ENCODE measurements at regions not wholly inside any gene's neighbourhood (a gene's known extent, or its start where the extent isn't known, plus 50 kb on each side); places are given as distances from the start of the nearest gene placed in this dataset.

DNA sequence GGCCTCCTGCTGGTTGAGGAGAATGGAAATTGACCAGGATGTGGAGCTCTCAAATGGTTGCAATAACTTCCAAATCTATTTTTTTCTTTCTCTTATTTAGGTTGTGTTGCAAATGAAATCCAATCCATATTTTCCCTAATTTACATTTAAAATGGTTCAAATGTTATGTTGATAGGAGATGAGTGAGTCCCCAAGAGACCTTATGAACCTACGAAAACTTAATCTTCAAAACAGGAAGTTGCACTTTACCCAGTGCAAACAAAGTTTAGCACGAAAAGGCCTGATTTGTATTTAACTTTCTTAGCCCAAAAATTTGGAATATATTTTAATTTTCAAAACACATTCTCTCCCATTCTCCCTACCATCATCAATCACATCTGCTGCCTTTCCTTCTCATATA lies 59.3 kb upstream of the NDP start:
- intact Hi-C loops (cut with micrococcal nuclease), result no loop called here
- TF ChIP-seq EZH2 (IDR thresholded peaks at IDR 0.05; ENCODE audit: low read length, unreplicated experiment), result no peak
- TF ChIP-seq, protein P1, sequence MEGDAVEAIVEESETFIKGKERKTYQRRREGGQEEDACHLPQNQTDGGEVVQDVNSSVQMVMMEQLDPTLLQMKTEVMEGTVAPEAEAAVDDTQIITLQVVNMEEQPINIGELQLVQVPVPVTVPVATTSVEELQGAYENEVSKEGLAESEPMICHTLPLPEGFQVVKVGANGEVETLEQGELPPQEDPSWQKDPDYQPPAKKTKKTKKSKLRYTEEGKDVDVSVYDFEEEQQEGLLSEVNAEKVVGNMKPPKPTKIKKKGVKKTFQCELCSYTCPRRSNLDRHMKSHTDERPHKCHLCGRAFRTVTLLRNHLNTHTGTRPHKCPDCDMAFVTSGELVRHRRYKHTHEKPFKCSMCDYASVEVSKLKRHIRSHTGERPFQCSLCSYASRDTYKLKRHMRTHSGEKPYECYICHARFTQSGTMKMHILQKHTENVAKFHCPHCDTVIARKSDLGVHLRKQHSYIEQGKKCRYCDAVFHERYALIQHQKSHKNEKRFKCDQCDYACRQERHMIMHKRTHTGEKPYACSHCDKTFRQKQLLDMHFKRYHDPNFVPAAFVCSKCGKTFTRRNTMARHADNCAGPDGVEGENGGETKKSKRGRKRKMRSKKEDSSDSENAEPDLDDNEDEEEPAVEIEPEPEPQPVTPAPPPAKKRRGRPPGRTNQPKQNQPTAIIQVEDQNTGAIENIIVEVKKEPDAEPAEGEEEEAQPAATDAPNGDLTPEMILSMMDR (conservative IDR thresholded peaks at IDR 0.05; ENCODE audit: low read depth, low read length), result no peak
- no peak for TF ChIP-seq EZH2phosphoT487 (IDR thresholded peaks at IDR 0.05; ENCODE audit: borderline replicate concordance, low read length)
- Histone ChIP-seq H3K27ac (ENCODE audit: low read length) (no peak overlapping the region), H3K9me2 (replicated peaks; ENCODE audit: low read length) (no peaks in the 10 kb centered on the region), H3K36me3 (ENCODE audit: low read depth, low read length) (no peaks in the 10 kb centered on the region), H3K4me1 (ENCODE audit: insufficient read depth, low read length) (no peaks in the 10 kb centered on the region), H2AFZ (ENCODE audit: low read length) (no peak overlapping the region), H4K20me1 (ENCODE audit: low read length) (no peaks in the 10 kb centered on the region), H3K4me3 (ENCODE audit: low read length) (no peak overlapping the region), H3F3A (ENCODE audit: low read length, unreplicated experiment) (no peaks in the 10 kb centered on the region), H3K4me2 (ENCODE audit: low read length) (no peak overlapping the region), H3K79me2 (ENCODE audit: low read length) (no peaks in the 10 kb centered on the region), H3K27me3 (ENCODE audit: low read length) (no peaks in the 10 kb centered on the region), H3K9ac (ENCODE audit: low read length) (no peak overlapping the region), H3K9me3 (ENCODE audit: low read length) (no peaks in the 10 kb centered on the region)
- DNase-seq (no peak), ATAC-seq (no peak)
- POLR2A ChIA-PET (ENCODE audit: unreplicated experiment), result no interaction called here
- CTCF ChIA-PET, result no interaction called here
- BruUV-seq (replicated peaks), result no TSS peak

DNA sequence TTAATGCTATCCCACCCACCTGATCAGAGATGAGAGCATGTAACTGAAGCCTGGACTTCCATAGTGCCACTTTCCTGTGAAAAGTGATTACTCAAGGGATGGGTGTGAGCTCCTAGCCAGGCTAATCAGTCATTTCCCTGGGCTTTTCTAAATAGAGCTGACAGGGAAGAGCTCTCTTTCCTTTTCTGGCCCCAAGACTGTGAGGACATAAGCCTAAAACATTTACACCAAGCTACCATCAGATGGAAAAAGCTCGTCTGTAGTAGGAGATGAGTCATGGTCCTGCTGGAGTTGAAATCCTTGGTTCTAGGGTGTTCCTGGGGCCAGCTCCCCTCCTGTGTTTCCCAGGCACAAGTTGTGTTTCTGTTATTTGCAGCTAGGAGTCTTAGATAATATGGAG lies 52.4 kb upstream of the NDP start:
- ATAC-seq (no peak; the same call in 1 of the 2 replicates), DNase-seq (peak; percentile 8)
- POLR2A ChIA-PET (ENCODE audit: unreplicated experiment), result no interaction called here
- H3K9ac ChIP-seq (ENCODE audit: low read length), result no peak overlapping the region
- H4K20me1 ChIP-seq (ENCODE audit: low read length), result no peaks in the 10 kb centered on the region
- H2AFZ ChIP-seq (ENCODE audit: low read length), result no peak overlapping the region; the same call in 1 of the 2 replicates
- no TSS peak for BruUV-seq (replicated peaks)
- H3K27me3 ChIP-seq (ENCODE audit: low read length), result no peaks in the 10 kb centered on the region
- H3K4me1 ChIP-seq (ENCODE audit: insufficient read depth, low read length), result no peaks in the 10 kb centered on the region
- H3K9me2 ChIP-seq (replicated peaks; ENCODE audit: low read length), result no peaks in the 10 kb centered on the region
- H3K4me2 ChIP-seq (ENCODE audit: low read length), result no peak overlapping the region
- no peak overlapping the region for H3K27ac ChIP-seq (ENCODE audit: low read length)
- no peak overlapping the region for H3K4me3 ChIP-seq (ENCODE audit: low read length)
- TF ChIP-seq, protein P1 (conservative IDR thresholded peaks at IDR 0.05; ENCODE audit: low read depth, low read length), result no peak
- TF ChIP-seq EZH2 (IDR thresholded peaks at IDR 0.05; ENCODE audit: low read length, unreplicated experiment) (no peak), EZH2phosphoT487 (IDR thresholded peaks at IDR 0.05; ENCODE audit: borderline replicate concordance, low read length) (no peak)
- no peaks in the 10 kb centered on the region for H3F3A ChIP-seq (ENCODE audit: low read length, unreplicated experiment)
- CTCF ChIA-PET, result interaction anchor here (0.7 to 1.3 kb wide), 2 partner anchors 67 to 269 kb away, joined by 3 to 6 read pairs; no protein-coding TSS in a partner anchor
- no peaks in the 10 kb centered on the region for H3K79me2 ChIP-seq (ENCODE audit: low read length)
- no peaks in the 10 kb centered on the region for H3K36me3 ChIP-seq (ENCODE audit: low read depth, low read length)
- intact Hi-C loops (cut with micrococcal nuclease), result loop anchor here (5.0 kb wide), 2 partner anchors 53 to 217 kb away; partner anchors contain the start of gene NDP
- no peaks in the 10 kb centered on the region for H3K9me3 ChIP-seq (ENCODE audit: low read length)
